ENCODE measurements at regions not wholly inside any gene's neighbourhood (a gene's known extent, or its start where the extent isn't known, plus 50 kb on each side); places are given as distances from the start of the nearest gene placed in this dataset.

DNA sequence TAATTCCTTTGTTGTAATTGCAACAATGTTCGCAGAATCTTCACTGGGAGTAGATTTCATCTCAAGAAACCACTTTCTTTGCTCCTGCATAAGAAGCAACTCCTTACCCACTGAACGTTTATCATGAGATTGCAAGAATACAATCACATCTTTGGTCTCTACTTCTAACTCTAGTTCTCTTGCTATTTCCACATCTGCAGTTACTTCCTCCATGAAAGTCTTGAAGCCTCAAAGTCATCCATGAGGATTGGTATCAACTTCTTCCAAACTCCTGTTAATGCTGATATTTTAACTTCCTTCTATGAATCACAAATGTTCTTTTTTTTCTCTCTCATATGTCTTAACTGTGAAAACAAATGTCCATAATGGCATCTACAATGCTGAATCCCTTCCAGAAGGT, 118.6 kb upstream of the RAB4A start:
- no peak for FAIRE-seq
- in situ Hi-C loops (cut with HindIII; ENCODE audit: extremely low pct_ligation_motif_present, low pct_unique_long_range_greater_than_20kb) = loop anchor here (10.0 kb wide), 1 partner anchor 458 kb away; no protein-coding TSS in a partner anchor
- intact Hi-C loops (cut with micrococcal nuclease; ENCODE audit: unreplicated experiment) = no loop called here
- POLR2A ChIA-PET = interaction anchor here (1.1 kb wide), 1 partner anchor 21 kb away, joined by 3 read pairs; no protein-coding TSS in a partner anchor
- DNase-seq (ENCODE audit: low spot score) = no peak
- BruUV-seq (replicated peaks) = no TSS peak
- H3K79me2 ChIP-seq (ENCODE audit: insufficient read depth, low read length) = no peaks in the 10 kb centered on the region
- H3K4me2 ChIP-seq (ENCODE audit: low read depth, low read length) = no peak overlapping the region
- no peak overlapping the region for H3K27ac ChIP-seq (ENCODE audit: extremely low read length, insufficient read depth, low read length)
- no peaks in the 10 kb centered on the region for H3K27me3 ChIP-seq (ENCODE audit: control insufficient read depth in 1 of 2, insufficient read depth in 2 of 2, low read length in 2 of 2)
- H3K4me1 ChIP-seq (ENCODE audit: insufficient read depth, low read length) = peaks cover 54% of the 10 kb centered on the region
- ATAC-seq = no peak
- TF ChIP-seq ZNF530 (CRISPR knock-in tag; IDR thresholded peaks at IDR 0.05; ENCODE audit: low read depth) (no peak), GPN1 (CRISPR knock-in tag; IDR thresholded peaks at IDR 0.05; ENCODE audit: borderline replicate concordance) (no peak), ZNF556 (CRISPR knock-in tag; IDR thresholded peaks at IDR 0.05; ENCODE audit: borderline replicate concordance) (no peak), THAP11 (CRISPR knock-in tag; IDR thresholded peaks at IDR 0.05) (no peak), PHF5A (CRISPR knock-in tag; IDR thresholded peaks at IDR 0.05; ENCODE audit: low read depth, unreplicated experiment) (no peak)
- TF ChIP-seq, protein P1, sequence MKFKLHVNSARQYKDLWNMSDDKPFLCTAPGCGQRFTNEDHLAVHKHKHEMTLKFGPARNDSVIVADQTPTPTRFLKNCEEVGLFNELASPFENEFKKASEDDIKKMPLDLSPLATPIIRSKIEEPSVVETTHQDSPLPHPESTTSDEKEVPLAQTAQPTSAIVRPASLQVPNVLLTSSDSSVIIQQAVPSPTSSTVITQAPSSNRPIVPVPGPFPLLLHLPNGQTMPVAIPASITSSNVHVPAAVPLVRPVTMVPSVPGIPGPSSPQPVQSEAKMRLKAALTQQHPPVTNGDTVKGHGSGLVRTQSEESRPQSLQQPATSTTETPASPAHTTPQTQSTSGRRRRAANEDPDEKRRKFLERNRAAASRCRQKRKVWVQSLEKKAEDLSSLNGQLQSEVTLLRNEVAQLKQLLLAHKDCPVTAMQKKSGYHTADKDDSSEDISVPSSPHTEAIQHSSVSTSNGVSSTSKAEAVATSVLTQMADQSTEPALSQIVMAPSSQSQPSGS (CRISPR knock-in tag; IDR thresholded peaks at IDR 0.05) = no peak
- H3K36me3 ChIP-seq (replicated peaks in 1 of 2; ENCODE audit: control insufficient read depth in 1 of 2, insufficient read depth in 2 of 2, low read length in 2 of 2) = no peaks in the 10 kb centered on the region
- no peak overlapping the region for H2AFZ ChIP-seq (ENCODE audit: low read length)
- H3K9me3 ChIP-seq (ENCODE audit: low read length) = no peaks in the 10 kb centered on the region
- 89% methylated on average over 2 of the region's 2 CpGs for WGBS (ENCODE audit: low lambda C conversion rate)
- no peak overlapping the region for H3K4me3 ChIP-seq (replicated peaks in 1 of 3; ENCODE audit: insufficient read depth in 1 of 3, low read depth in 2 of 3, low read length in 3 of 3)
- CTCF ChIA-PET (ENCODE audit: low intra/inter-chr PET ratio, low total read pairs) = no interaction called here
- no peaks in the 10 kb centered on the region for H4K20me1 ChIP-seq (ENCODE audit: insufficient read depth, low read length)
- H3K9ac ChIP-seq (ENCODE audit: insufficient read depth, low read depth, low read length) = no peak overlapping the region

DNA sequence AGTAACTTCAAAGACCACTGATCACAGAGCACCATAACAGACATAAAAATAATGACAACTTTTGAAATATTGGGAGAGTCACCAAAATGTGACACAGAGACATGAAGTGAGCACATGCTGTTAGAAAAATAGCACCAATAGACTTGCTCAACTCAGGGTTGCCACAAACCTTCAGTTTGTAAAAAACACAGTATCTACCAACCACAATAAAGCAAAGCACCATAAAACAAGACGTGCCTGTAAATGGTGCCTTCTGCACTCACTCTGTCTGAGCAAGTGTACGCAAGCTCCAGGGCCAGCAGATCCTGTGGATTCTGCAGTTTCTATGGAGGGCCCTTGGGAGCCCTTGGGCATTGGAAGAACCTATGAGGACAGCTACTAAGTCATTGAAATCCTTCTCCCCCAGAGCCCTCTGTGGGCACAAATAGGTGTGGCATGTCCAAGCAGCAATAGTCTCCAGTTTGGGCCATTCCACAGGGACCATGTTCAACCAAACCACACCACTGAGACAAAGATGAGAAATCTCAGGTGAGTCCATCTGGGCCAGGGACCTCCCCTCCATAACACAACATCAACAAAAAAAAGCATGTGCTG, 116.9 kb upstream of the RAB4A start:
- no peaks in the 10 kb centered on the region for H3K27me3 ChIP-seq (ENCODE audit: control insufficient read depth in 1 of 2, insufficient read depth in 2 of 2, low read length in 2 of 2)
- intact Hi-C loops (cut with micrococcal nuclease; ENCODE audit: unreplicated experiment) = no loop called here
- FAIRE-seq (no peak), DNase-seq (ENCODE audit: low spot score) (no peak), ATAC-seq (no peak)
- H2AFZ ChIP-seq (ENCODE audit: low read length) = no peak overlapping the region
- WGBS (ENCODE audit: low lambda C conversion rate) = 90% methylated on average over 2 of the region's 2 CpGs
- H3K4me3 ChIP-seq (replicated peaks in 1 of 3; ENCODE audit: insufficient read depth in 1 of 3, low read depth in 2 of 3, low read length in 3 of 3) = no peak overlapping the region
- no peaks in the 10 kb centered on the region for H3K9me3 ChIP-seq (ENCODE audit: low read length)
- peaks cover 37% of the 10 kb centered on the region for H3K4me1 ChIP-seq (ENCODE audit: insufficient read depth, low read length)
- H3K79me2 ChIP-seq (ENCODE audit: insufficient read depth, low read length) = no peaks in the 10 kb centered on the region
- no peak overlapping the region for H3K27ac ChIP-seq (ENCODE audit: extremely low read length, insufficient read depth, low read length)
- H3K4me2 ChIP-seq (ENCODE audit: low read depth, low read length) = no peak overlapping the region
- no TSS peak for BruUV-seq (replicated peaks)
- H4K20me1 ChIP-seq (ENCODE audit: insufficient read depth, low read length) = no peaks in the 10 kb centered on the region
- in situ Hi-C loops (cut with HindIII; ENCODE audit: extremely low pct_ligation_motif_present, low pct_unique_long_range_greater_than_20kb) = loop anchor here (10.0 kb wide), 1 partner anchor 459 kb away; no protein-coding TSS in a partner anchor
- POLR2A ChIA-PET = interaction anchor here (0.9 kb wide), 1 partner anchor 24 kb away, joined by 3 read pairs; no protein-coding TSS in a partner anchor
- TF ChIP-seq STAG1 (CRISPR knock-in tag; IDR thresholded peaks at IDR 0.05) = peak; percentile 22; the same call in 1 of the 2 replicates
- TF ChIP-seq, protein P2, sequence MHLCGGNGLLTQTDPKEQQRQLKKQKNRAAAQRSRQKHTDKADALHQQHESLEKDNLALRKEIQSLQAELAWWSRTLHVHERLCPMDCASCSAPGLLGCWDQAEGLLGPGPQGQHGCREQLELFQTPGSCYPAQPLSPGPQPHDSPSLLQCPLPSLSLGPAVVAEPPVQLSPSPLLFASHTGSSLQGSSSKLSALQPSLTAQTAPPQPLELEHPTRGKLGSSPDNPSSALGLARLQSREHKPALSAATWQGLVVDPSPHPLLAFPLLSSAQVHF (CRISPR knock-in tag; IDR thresholded peaks at IDR 0.05) = no peak
- CTCF ChIA-PET (ENCODE audit: low intra/inter-chr PET ratio, low total read pairs) = no interaction called here
- H3K9ac ChIP-seq (ENCODE audit: insufficient read depth, low read depth, low read length) = no peak overlapping the region
- no peaks in the 10 kb centered on the region for H3K36me3 ChIP-seq (replicated peaks in 1 of 2; ENCODE audit: control insufficient read depth in 1 of 2, insufficient read depth in 2 of 2, low read length in 2 of 2)

Data from HepG2 (cell line).